ENCODE measurements at regions not wholly inside any gene's neighbourhood (a gene's known extent, or its start where the extent isn't known, plus 50 kb on each side); places are given as distances from the start of the nearest gene placed in this dataset.

GRCh38 chr9:99762470-99762869 is 59.2 kb upstream of the NR4A3 start:
- H3K4me3 Mint-ChIP-seq (ENCODE audit: unreplicated experiment) = no peak overlapping the region
- no peak for DNase-seq (ENCODE audit: low spot score)
- no peaks in the 10 kb centered on the region for H3K9me3 Mint-ChIP-seq (ENCODE audit: low read depth)
- no peaks in the 10 kb centered on the region for H3K4me1 Mint-ChIP-seq (ENCODE audit: low read depth)
- H3K27ac Mint-ChIP-seq (ENCODE audit: unreplicated experiment) = no peak overlapping the region
- TF ChIP-seq CTCF (IDR thresholded peaks at IDR 0.05) = no peak
- H3K36me3 Mint-ChIP-seq (ENCODE audit: low read depth) = no peaks in the 10 kb centered on the region
- no peaks in the 10 kb centered on the region for H3K27me3 Mint-ChIP-seq (ENCODE audit: low read depth)

Measured in chondrocyte (in vitro differentiated cells).